ENCODE measurements at regions not wholly inside any gene's neighbourhood (a gene's known extent, or its start where the extent isn't known, plus 50 kb on each side); places are given as distances from the start of the nearest gene placed in this dataset.
A peak's percentile ranks its signal among the peaks of the same experiment; 100 is the strongest.

- intact Hi-C loops (cut with micrococcal nuclease), result no loop called here
- Histone ChIP-seq H3K4me3 (ENCODE audit: low read length) (no peak overlapping the region), H3K36me3 (ENCODE audit: low read depth, low read length) (no peaks in the 10 kb centered on the region), H3K9me2 (replicated peaks; ENCODE audit: low read length) (no peaks in the 10 kb centered on the region), H3K27me3 (ENCODE audit: low read length) (no peaks in the 10 kb centered on the region), H3K9me3 (ENCODE audit: low read length) (no peaks in the 10 kb centered on the region), H3F3A (ENCODE audit: low read length, unreplicated experiment) (peaks cover 13% of the 10 kb centered on the region), H3K9ac (ENCODE audit: low read length) (no peak overlapping the region), H3K79me2 (ENCODE audit: low read length) (no peaks in the 10 kb centered on the region), H3K4me1 (ENCODE audit: insufficient read depth, low read length) (peaks cover 33% of the 10 kb centered on the region), H2AFZ (ENCODE audit: low read length) (no peak overlapping the region), H3K27ac (ENCODE audit: low read length) (peak overlapping the region; percentile 68), H4K20me1 (ENCODE audit: low read length) (no peaks in the 10 kb centered on the region), H3K4me2 (ENCODE audit: low read length) (no peak overlapping the region)
- no peak for ATAC-seq
- no peak for TF ChIP-seq CTCF (conservative IDR thresholded peaks at IDR 0.05; ENCODE audit: low read depth, low read length)
- no peak for TF ChIP-seq EZH2phosphoT487 (IDR thresholded peaks at IDR 0.05; ENCODE audit: borderline replicate concordance, low read length)
- TF ChIP-seq EZH2 (IDR thresholded peaks at IDR 0.05; ENCODE audit: low read length, unreplicated experiment), result no peak
- POLR2A ChIA-PET (ENCODE audit: unreplicated experiment), result no interaction called here
- no TSS peak for BruUV-seq (replicated peaks)
- no peak for DNase-seq
- CTCF ChIA-PET, result no interaction called here
These were observed 74.7 kb upstream of the PTPN1 start for GRCh38 chr20:50435397-50436051.

- Histone ChIP-seq H3K36me3 (ENCODE audit: low read depth, low read length) (no peaks in the 10 kb centered on the region), H3K79me2 (ENCODE audit: low read length) (no peaks in the 10 kb centered on the region), H3K9me3 (ENCODE audit: low read length) (no peaks in the 10 kb centered on the region), H3K27ac (ENCODE audit: low read length) (peak overlapping the region; percentile 68; the same call in 1 of the 2 replicates), H4K20me1 (ENCODE audit: low read length) (no peaks in the 10 kb centered on the region), H3K4me1 (ENCODE audit: insufficient read depth, low read length) (peaks cover 37% of the 10 kb centered on the region), H3K9ac (ENCODE audit: low read length) (no peak overlapping the region), H2AFZ (ENCODE audit: low read length) (no peak overlapping the region), H3K4me3 (ENCODE audit: low read length) (no peak overlapping the region), H3K4me2 (ENCODE audit: low read length) (no peak overlapping the region), H3K9me2 (replicated peaks; ENCODE audit: low read length) (no peaks in the 10 kb centered on the region), H3K27me3 (ENCODE audit: low read length) (no peaks in the 10 kb centered on the region), H3F3A (ENCODE audit: low read length, unreplicated experiment) (peaks cover 15% of the 10 kb centered on the region)
- ATAC-seq, result no peak
- intact Hi-C loops (cut with micrococcal nuclease), result no loop called here
- DNase-seq, result no peak
- POLR2A ChIA-PET (ENCODE audit: unreplicated experiment), result no interaction called here
- BruUV-seq (replicated peaks), result no TSS peak
- CTCF ChIA-PET, result interaction anchor here (0.8 kb wide), 1 partner anchor 29 kb away, joined by 3 read pairs; no protein-coding TSS in a partner anchor
- TF ChIP-seq EZH2phosphoT487 (IDR thresholded peaks at IDR 0.05; ENCODE audit: borderline replicate concordance, low read length), result no peak
- TF ChIP-seq EZH2 (IDR thresholded peaks at IDR 0.05; ENCODE audit: low read length, unreplicated experiment), result no peak
- no peak for TF ChIP-seq CTCF (conservative IDR thresholded peaks at IDR 0.05; ENCODE audit: low read depth, low read length)
These were observed 74.0 kb upstream of the PTPN1 start for GRCh38 chr20:50436052-50436656.

GRCh38 chr20:50436696-50437095 is 73.5 kb upstream of the PTPN1 start:
- Histone ChIP-seq H4K20me1 (ENCODE audit: low read length) (no peaks in the 10 kb centered on the region), H3K9me3 (ENCODE audit: low read length) (no peaks in the 10 kb centered on the region), H3F3A (ENCODE audit: low read length, unreplicated experiment) (peaks cover 20% of the 10 kb centered on the region), H3K4me2 (ENCODE audit: low read length) (no peak overlapping the region), H3K9me2 (replicated peaks; ENCODE audit: low read length) (no peaks in the 10 kb centered on the region), H3K27ac (ENCODE audit: low read length) (0 out of 2 replicates have a peak overlapping the region, but pooled peaks have one; percentile 68), H3K36me3 (ENCODE audit: low read depth, low read length) (no peaks in the 10 kb centered on the region), H3K79me2 (ENCODE audit: low read length) (no peaks in the 10 kb centered on the region), H3K4me3 (ENCODE audit: low read length) (no peak overlapping the region), H3K27me3 (ENCODE audit: low read length) (no peaks in the 10 kb centered on the region), H3K4me1 (ENCODE audit: insufficient read depth, low read length) (peaks cover 43% of the 10 kb centered on the region), H3K9ac (ENCODE audit: low read length) (no peak overlapping the region), H2AFZ (ENCODE audit: low read length) (no peak overlapping the region)
- CTCF ChIA-PET, result interaction anchor here (0.8 kb wide), 1 partner anchor 29 kb away, joined by 3 read pairs; no protein-coding TSS in a partner anchor
- ATAC-seq (no peak), DNase-seq (no peak)
- intact Hi-C loops (cut with micrococcal nuclease), result no loop called here
- BruUV-seq (replicated peaks), result no TSS peak
- POLR2A ChIA-PET (ENCODE audit: unreplicated experiment), result interaction anchor here (0.6 kb wide), 1 partner anchor 14 kb away, joined by 8 read pairs; no protein-coding TSS in a partner anchor
- no peak for TF ChIP-seq CTCF (conservative IDR thresholded peaks at IDR 0.05; ENCODE audit: low read depth, low read length)
- TF ChIP-seq EZH2phosphoT487 (IDR thresholded peaks at IDR 0.05; ENCODE audit: borderline replicate concordance, low read length), result no peak
- TF ChIP-seq EZH2 (IDR thresholded peaks at IDR 0.05; ENCODE audit: low read length, unreplicated experiment), result no peak
